ENCODE measurements at regions not wholly inside any gene's neighbourhood (a gene's known extent, or its start where the extent isn't known, plus 50 kb on each side); places are given as distances from the start of the nearest gene placed in this dataset.

- no peak for TF ChIP-seq CTCF (IDR thresholded peaks at IDR 0.05)
- no peak for TF ChIP-seq POLR2A (IDR thresholded peaks at IDR 0.05)
- TF ChIP-seq EP300 (IDR thresholded peaks at IDR 0.05): no peak
Measured at GRCh38 chr4:104976262-104976661, 170.4 kb upstream of the TET2 start.
